ENCODE measurements at regions not wholly inside any gene's neighbourhood (a gene's known extent, or its start where the extent isn't known, plus 50 kb on each side); places are given as distances from the start of the nearest gene placed in this dataset.

DNA sequence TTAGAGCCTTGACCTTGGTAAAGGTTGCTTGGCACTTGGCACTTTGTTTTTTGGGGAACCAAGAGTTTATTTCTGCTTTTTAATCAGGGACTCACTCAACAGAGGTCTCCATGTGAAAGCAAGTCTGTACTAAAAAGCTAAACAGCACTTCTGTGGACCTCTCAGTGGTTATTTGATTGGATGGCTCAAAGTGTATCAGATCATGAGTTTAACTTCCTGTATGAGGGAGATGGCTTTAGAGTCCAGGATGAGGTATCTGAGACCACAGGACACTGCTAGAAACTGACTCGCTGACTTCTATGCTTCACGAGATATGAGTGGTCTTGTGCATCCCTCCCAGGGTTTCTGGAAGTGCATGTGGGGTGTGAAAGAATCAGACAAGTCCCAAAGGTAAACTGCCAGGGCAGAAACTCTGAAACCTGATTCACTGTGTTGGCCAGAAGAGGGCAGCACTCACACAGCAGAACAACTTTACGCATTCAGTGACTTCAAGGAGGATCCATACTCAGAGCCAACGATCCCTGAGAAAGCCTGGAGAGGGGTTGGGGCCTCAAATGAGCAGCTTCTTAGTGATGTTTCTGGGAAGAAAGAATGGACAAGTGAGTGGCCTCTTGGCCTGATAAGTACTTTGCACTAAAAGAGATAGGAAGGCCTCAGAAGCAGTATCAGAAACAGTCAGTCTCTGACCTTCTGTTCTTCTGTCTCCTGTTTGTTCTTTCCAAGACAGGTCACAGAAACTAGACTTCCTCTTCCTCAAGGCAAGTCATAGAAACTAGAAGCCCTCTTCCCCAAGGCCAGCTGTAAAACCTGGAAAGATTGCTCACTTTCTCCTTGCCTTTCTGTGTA lies 220.3 kb upstream of the CXCL13 start:
- Histone ChIP-seq H3K9me3 (no peaks in the 10 kb centered on the region), H3K36me3 (no peaks in the 10 kb centered on the region), H3K27ac (no peak overlapping the region), H3K4me1 (ENCODE audit: control insufficient read depth in 1 of 2, low read depth in 2 of 2) (no peaks in the 10 kb centered on the region), H3K27me3 (replicated peaks; ENCODE audit: insufficient read depth) (no peaks in the 10 kb centered on the region), H3K4me3 (no peak overlapping the region)
- TF ChIP-seq, protein P1, sequence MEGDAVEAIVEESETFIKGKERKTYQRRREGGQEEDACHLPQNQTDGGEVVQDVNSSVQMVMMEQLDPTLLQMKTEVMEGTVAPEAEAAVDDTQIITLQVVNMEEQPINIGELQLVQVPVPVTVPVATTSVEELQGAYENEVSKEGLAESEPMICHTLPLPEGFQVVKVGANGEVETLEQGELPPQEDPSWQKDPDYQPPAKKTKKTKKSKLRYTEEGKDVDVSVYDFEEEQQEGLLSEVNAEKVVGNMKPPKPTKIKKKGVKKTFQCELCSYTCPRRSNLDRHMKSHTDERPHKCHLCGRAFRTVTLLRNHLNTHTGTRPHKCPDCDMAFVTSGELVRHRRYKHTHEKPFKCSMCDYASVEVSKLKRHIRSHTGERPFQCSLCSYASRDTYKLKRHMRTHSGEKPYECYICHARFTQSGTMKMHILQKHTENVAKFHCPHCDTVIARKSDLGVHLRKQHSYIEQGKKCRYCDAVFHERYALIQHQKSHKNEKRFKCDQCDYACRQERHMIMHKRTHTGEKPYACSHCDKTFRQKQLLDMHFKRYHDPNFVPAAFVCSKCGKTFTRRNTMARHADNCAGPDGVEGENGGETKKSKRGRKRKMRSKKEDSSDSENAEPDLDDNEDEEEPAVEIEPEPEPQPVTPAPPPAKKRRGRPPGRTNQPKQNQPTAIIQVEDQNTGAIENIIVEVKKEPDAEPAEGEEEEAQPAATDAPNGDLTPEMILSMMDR (IDR thresholded peaks at IDR 0.05), result peak; percentile 76
- DNase-seq (ENCODE audit: low spot score) (no peak), ATAC-seq (ENCODE audit: insufficient number of reproducible peaks, low FRiP score, low read depth) (peak; percentile 59)

DNA sequence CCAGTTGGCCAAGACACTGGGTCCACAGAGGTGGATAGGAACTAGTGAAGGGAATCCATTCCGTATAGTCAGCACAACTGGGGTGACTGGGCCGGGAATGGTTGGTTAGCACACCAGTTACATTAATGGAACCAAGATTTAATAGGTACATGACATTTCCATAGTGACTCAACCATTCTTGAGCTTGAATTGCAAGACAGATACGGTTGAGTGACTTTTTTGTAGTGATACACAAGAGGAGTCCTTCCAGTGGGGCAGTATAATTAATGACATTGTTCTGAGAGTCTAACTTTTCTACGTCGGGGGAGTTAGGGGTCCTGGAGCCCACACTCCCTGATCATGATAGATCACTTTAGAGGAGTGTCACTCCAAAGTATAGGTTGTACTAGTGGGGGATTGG lies 211.6 kb upstream of the CXCL13 start:
- no peaks in the 10 kb centered on the region for H3K4me1 ChIP-seq (ENCODE audit: control insufficient read depth in 1 of 2, low read depth in 2 of 2)
- ATAC-seq (ENCODE audit: insufficient number of reproducible peaks, low FRiP score, low read depth) (no peak), DNase-seq (ENCODE audit: low spot score) (no peak)
- H3K9me3 ChIP-seq, result no peaks in the 10 kb centered on the region
- H3K27ac ChIP-seq, result no peak overlapping the region
- no peaks in the 10 kb centered on the region for H3K27me3 ChIP-seq (replicated peaks; ENCODE audit: insufficient read depth)
- no peaks in the 10 kb centered on the region for H3K36me3 ChIP-seq
- TF ChIP-seq, protein P1 (IDR thresholded peaks at IDR 0.05), result no peak
- no peak overlapping the region for H3K4me3 ChIP-seq

GRCh38 chr4:77395481-77395880 lies 210.1 kb upstream of the CXCL13 start:
- H3K4me1 ChIP-seq (ENCODE audit: control insufficient read depth in 1 of 2, low read depth in 2 of 2), result no peaks in the 10 kb centered on the region
- no peaks in the 10 kb centered on the region for H3K27me3 ChIP-seq (replicated peaks; ENCODE audit: insufficient read depth)
- H3K27ac ChIP-seq, result no peak overlapping the region
- ATAC-seq (ENCODE audit: insufficient number of reproducible peaks, low FRiP score, low read depth) (no peak), DNase-seq (ENCODE audit: low spot score) (no peak)
- no peaks in the 10 kb centered on the region for H3K36me3 ChIP-seq
- no peak overlapping the region for H3K4me3 ChIP-seq
- TF ChIP-seq, protein P1 (IDR thresholded peaks at IDR 0.05), result no peak
- no peaks in the 10 kb centered on the region for H3K9me3 ChIP-seq

GRCh38 chr4:77398256-77398655 lies 207.4 kb upstream of the CXCL13 start:
- TF ChIP-seq, protein P1 (IDR thresholded peaks at IDR 0.05), result no peak
- H3K36me3 ChIP-seq, result no peaks in the 10 kb centered on the region
- no peak overlapping the region for H3K4me3 ChIP-seq
- H3K9me3 ChIP-seq, result no peaks in the 10 kb centered on the region
- no peak for ATAC-seq (ENCODE audit: insufficient number of reproducible peaks, low FRiP score, low read depth)
- H3K27me3 ChIP-seq (replicated peaks; ENCODE audit: insufficient read depth), result no peaks in the 10 kb centered on the region
- no peak for DNase-seq (ENCODE audit: low spot score)
- no peaks in the 10 kb centered on the region for H3K4me1 ChIP-seq (ENCODE audit: control insufficient read depth in 1 of 2, low read depth in 2 of 2)
- no peak overlapping the region for H3K27ac ChIP-seq

- ATAC-seq (ENCODE audit: insufficient number of reproducible peaks, low FRiP score, low read depth) (no peak), DNase-seq (ENCODE audit: low spot score) (no peak)
- H3K27ac ChIP-seq, result no peak overlapping the region
- TF ChIP-seq, protein P1 (IDR thresholded peaks at IDR 0.05), result no peak
- H3K27me3 ChIP-seq (replicated peaks; ENCODE audit: insufficient read depth), result no peaks in the 10 kb centered on the region
- H3K9me3 ChIP-seq, result no peaks in the 10 kb centered on the region
- no peaks in the 10 kb centered on the region for H3K36me3 ChIP-seq
- H3K4me3 ChIP-seq, result no peak overlapping the region
- H3K4me1 ChIP-seq (ENCODE audit: control insufficient read depth in 1 of 2, low read depth in 2 of 2), result no peaks in the 10 kb centered on the region
Observed at GRCh38 chr4:77399831-77400230, 205.8 kb upstream of the CXCL13 start.

Data from thoracic aorta (tissue), 2 donors.